SU-DHL-6 (cell line): ENCODE measurements at regions not wholly inside any gene's neighbourhood (a gene's known extent, or its start where the extent isn't known, plus 50 kb on each side); places are given as distances from the start of the nearest gene placed in this dataset.

Experiments used
- CTCF ChIP-seq: fragments of 200-600 bp; sonication (generic); IDR thresholded peaks from one replicate; pipeline ENCODE4 v1.5.1; 2017; ENCODE audit warnings: antibody characterized with exemption, mild to moderate bottlenecking, low read length, moderate library complexity; ENCODE audit not compliant: insufficient read depth, poor library complexity, severe bottlenecking
- EZH2phosphoT487 ChIP-seq: fragments of 200-600 bp; sonication (generic), shearing (Covaris generic); conservative IDR thresholded peaks from 2 replicates; pipeline ENCODE4 v1.6.1; 2018; ENCODE audit warnings: mild to moderate bottlenecking, antibody characterized with exemption, low read length, moderate library complexity, mixed read lengths

- TF ChIP-seq CTCF (no peak), EZH2phosphoT487 (no peak)
These were observed 185.8 kb upstream of the ACVR2A start for GRCh38 chr2:147659051-147659450.
